NCI-H748 treated with DMSO at 0.1 percent for 48 hours (cell line): ENCODE measurements at regions not wholly inside any gene's neighbourhood (a gene's known extent, or its start where the extent isn't known, plus 50 kb on each side); places are given as distances from the start of the nearest gene placed in this dataset.
"Not testable (repeated sequence)": the region's sequence is repeated elsewhere in the genome, so short reads cannot be mapped to it uniquely, and the experiment has no call there.

Source experiments
- DNase-seq: peaks from one replicate; lab custom pipeline; 2025; lab: John Stamatoyannopoulos, UW

DNA sequence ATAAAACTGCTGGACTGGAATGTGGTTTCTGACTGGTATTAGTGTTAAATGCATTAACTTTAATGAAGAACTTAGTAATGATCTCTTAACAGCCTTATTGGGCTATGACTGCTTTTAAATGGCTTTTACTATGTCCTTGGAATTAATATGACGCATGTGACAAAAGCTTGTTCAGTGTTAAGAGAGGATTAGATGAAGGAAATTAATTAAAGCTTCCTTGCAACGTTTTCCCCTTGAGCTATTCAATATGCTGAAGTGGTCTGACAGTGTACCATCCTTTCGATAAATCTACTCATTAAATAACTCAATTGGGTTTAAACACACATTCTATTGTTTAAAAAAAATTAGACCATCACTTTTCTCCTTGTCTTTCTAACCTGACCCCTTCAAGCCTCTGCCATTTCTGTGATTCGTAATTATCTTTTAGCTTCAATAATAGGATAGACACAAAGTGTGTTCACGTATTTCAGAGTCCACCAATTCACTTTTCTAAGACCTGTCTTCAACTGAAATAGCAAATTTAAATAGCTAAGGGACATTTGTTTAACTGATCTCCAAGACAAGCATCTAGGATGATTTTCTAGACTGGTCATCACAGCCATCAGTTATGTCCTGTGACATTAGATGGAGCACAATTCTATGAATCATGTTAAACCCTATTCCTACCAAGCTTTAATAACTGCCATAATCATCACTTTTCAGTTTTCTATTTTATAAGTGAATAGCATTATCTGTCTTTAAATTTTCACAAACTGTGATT, 1258.0 kb upstream of the CDH9 start:
- no peak for DNase-seq

DNA sequence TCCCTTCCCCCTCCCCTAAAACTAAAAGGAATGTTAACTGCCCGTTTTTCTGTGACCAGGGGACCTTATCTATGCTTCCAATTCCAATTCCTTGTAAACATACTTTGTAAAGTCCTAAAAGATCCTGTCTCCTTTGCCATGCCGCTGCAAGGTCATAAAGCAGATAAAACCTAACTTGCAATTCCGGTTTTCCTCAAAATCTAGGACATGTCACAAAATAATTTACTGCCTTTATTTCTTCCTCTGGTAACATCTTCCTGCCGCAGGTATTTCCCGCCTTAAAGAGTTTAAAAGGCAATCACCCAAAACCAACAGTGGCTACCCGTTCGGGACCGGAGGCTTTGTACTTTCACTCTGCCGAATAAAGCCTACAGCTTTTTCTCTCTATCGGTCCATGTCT, 1248.6 kb upstream of the CDH9 start:
- DNase-seq: not testable (repeated sequence)

DNA sequence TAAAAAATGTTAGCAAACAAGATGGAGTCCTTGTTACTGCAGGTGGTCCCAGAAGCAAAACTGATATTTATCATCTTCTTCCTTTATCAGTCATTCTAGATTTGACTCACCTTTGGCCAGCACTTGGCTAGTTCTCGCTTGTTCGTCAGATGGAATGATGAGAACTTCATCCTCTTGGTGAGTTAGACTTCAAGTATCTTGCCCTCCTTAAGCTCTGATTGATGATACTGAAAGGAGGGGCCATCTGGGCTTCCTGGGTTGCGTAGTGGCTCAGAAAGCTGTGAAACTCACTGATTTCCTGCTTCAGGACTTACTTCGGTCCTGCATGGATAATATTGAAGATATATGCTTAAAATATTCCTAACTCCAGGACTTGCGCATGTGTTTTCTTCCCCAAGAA, 1248.2 kb upstream of the CDH9 start:
- no peak for DNase-seq

DNA sequence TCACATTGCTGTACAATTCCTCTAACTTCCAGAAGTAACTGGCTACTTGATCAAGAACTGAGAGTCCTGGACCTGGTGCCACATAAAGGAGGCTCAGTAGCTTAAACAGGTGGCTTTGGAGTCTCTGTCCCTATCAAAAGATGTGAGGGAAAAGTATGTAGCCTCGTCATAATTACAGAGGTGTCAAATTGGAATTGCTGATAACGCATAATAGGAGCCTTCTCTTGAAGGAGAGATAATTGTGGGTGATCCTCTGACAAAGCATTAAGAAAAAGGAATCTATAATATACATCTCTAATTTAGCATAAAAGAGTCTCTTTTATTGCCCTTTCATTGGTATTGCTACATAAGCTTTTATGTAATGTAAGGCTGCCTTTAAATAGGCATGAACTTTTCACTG, 1246.4 kb upstream of the CDH9 start:
- no peak for DNase-seq

DNA sequence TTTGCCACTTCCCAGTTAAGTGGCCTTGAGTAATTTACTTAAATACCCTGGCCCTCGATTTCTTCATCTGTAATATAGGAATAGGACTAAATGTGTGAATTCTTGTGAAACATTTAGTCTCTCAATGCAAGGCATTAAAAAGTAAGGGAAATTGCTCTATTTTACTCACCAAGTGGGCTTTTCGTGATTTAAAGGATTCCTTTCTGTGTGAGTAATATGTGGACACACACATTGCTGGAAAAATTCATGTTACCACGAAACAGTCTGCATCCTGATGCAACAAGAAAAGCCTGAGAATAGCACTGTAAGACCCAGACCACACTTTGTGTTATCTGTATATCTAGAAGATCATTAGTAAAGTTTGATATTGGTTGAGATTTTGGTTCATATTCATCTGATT, 1243.0 kb upstream of the CDH9 start:
- no peak for DNase-seq

DNA sequence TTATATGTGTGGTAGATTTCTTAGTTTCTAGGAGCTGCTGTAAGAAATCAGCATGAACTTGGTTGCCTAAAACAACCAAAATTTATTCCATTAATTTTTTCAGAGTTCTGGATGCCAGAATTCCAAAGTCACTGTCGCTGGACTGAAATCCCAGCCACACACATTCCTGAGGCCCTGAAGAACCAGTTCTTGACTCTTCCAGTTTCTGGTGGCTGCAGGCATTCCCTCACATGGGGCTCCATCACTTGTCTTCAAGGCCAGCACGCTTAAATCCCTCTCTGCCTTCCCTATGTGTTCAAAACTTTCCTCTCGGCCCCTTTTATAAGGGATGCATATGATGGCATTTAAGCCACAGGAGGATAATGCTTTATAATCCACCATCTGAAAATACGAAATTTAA, 1237.5 kb upstream of the CDH9 start:
- DNase-seq: no peak

DNA sequence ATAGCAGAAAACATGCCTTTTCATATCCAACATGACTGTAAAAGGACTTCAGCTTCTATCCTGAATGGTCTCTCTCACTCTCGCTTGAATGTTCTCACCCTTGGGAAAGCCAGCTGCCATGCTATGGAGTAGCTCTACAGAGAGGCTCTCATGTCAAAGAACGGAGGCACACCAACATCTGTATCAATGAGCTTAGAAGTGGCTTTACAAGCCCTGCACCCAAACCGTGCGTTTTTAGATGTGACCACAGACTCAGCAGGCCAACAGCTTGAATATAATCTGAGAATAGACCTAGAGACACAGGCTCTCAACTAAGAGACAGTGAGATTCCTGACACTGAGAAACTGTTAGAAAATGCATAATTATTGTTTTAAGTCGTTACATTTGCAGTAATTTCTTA, 1231.6 kb upstream of the CDH9 start:
- DNase-seq: no peak

DNA sequence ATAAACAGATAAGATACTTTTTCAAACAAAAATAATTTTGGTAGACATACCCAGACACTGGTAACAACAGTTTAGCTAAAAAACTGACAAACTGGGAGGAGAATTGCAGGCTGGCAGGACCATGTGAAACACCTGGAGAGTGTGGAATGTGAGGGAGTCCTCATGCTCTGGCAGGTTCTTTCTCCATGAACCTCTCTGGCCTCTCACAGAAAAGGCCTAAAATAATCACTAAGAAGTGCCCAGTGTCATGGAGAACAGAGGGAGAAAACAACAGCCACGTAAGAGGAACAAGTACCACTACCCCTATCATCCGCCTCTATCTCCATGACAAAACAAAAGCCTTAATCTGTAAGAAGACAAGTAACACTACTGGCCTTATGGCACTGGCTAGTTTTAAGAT, 1227.5 kb upstream of the CDH9 start:
- DNase-seq: no peak

DNA sequence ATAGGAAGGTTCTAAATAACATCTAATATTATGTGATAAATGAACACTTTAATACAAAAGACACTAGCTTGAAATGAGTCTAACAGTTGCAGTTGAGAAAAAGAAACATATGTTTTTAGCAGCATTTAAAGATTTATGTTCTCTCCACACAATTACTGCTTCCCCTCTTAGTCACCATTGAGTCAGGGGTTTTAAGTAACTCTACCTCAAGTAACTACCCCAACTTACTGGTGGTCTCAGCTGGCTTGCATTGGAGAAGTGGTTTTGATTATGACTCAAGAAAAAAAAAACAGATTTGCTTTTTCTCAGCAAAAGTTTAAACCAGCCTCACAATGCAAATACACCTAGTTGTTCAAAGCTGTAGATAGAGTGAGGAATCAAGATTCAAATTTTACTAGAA, 1216.5 kb upstream of the CDH9 start:
- no peak for DNase-seq

DNA sequence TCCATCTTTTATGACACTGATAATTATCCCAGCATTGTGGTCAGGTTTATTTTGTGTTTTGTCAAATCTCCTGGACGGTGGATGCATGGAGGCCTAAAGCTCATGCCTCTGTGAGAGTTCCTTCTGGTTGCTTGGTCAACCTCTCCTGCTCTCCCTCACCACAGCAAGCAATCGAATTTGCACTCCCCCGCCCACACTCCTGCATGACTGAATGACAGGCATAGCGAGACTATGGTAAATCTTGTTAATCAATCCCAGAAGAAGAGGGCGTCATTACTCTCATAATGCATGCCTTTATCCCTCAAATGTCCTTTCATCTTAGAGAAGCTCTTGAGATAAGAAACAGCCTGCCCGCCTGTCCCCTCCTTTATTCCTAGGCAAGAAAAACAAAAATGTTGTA, 1215.0 kb upstream of the CDH9 start:
- DNase-seq: no peak

DNA sequence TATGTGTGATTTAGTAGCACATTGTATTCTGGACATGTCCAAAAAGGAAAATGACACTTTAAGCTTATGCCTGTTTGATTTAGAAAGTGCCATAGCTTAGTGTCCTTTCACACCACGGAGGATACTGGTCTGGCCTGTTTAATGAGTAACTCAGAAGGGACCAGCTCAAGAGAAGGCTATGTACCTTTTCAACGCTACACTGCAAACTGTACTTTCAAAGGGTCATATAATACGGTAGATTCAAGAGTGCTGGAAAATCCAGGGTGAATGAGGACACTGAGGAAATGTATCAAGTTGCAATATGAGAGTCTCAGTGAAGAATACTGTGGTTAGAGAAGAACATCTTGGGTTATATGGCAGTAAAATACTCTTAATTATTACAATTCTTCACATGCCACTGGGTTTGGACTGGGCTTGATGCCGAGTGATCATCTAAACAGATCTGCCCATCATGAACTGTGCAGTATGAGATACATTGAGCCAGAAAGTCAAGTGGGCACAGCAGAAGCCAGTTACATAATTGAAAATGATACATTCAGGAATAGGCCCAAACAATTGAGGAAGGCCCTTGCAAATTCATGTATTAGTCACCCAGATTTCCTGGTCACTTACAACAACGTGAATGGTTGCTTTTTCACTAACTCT, 1211.5 kb upstream of the CDH9 start:
- no peak for DNase-seq

DNA sequence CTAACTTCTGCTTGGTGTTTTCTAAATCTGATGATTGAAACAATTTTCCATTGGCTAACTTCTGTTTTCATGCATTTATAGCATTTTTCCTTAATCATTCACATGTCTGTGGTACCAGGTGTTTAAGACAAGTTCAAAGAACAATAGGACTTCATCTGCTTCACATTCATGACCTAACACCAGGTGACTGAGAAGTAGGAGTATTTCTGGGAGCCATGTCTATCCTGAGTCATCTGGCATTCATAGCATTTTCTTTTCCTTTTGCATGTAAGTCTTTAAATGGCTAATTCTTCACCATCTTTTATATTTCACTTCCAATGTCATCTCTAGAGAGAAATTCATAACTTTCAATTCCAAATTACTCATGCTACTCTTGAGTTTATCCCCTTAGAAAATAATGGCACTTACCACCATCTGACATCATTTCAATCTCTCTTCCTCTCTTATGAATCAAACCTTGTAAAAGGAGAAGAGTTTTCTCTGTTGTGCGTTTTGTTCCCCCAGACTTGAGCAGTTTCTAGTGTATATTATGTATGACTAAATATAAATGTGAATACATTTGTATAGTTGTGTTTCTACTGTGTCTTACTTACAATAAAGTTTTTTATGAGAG, 1196.1 kb upstream of the CDH9 start:
- no peak for DNase-seq

DNA sequence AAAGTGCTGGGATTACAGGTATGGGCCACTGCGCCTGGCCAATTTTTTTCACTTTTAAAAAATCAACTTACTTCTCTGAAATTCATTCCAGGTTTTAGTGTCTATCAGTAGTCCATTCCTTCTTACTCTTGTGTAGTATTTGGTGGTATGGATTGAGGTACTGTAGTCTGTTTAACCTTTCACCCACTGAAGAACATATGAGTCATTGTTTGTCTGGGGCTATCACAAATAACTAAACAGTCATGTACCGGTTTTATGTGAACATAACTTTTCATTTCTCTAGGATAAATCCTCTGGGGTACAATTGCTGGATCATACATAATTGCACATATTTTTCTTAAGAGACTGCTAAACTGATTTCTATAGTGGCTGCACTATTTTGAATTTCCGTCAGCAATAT, 1188.0 kb upstream of the CDH9 start:
- no peak for DNase-seq

DNA sequence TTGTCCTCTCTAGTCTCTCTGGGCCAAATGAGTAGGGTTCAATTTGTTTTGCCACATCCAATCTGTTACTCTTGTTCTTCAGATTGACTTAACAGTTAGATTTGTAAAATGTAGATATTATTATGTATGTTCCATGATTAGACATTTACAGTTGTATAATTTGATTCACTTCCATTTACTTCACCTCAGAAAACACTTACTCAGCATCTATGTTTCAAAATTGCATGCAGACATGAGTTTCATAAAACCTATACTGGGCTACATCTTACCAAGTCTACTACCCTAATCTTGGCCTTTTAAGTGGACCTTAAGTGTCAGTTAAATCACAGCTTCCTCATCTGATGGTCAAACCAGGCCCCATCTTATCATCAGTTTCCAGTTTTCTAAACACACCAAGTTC, 1181.2 kb upstream of the CDH9 start:
- no peak for DNase-seq

DNA sequence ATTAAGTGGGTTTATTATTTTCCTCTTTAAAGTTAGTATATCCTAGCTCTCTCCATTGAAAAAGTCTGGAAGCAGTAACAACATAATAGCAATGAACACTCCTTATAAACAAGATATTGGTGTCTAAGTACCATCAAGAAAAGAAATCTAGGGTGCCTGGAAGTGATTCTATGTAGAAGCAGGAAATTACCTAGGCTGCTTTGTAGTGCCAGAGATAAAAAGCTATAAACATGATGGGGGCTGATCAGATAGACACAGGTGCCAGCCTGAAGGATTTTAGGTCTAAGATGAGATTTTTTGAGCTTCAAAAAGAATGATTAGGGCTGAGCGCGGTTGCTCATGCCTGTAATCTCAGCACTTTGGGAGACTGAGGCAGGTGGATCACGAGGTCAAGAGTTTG, 1179.3 kb upstream of the CDH9 start:
- DNase-seq: no peak

DNA sequence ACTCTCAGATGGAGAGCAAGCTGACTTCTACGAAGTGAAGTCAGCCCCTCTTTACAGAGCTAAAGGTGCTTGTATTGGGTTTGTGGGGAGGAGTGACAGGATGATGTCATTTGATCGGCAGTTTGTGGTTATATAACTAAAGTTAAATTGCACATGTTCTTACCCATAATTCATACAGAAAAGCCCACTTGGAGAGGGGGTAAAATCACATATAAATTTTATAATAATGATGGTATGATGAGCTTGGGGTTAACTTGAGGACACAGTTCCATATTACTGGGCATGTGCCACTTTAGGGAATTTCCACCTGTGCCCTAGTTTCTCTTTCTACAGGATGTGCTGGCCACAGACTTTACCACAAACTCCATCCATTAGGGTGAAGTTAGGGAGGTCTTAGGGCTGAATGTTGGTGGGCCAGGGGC, 1178.6 kb upstream of the CDH9 start:
- no peak for DNase-seq

DNA sequence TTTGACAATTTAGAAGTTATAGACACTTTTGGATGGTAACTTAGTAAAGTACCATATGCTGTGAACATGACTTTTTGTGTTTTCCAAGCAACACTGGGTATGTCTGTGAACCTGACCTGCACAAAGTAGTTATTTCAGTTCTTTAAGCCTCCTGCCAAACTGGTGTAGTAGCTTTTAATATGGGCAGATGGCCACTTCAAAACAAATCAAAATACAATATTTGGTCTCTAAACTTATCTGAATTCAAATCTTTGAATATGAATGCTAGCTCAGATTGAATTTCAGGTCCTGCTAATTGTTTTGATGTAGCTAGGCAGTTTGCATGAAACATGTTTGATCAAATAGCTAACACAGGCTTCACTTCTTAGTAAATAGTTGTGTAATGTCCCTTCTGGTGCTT, 1176.7 kb upstream of the CDH9 start:
- DNase-seq: no peak

DNA sequence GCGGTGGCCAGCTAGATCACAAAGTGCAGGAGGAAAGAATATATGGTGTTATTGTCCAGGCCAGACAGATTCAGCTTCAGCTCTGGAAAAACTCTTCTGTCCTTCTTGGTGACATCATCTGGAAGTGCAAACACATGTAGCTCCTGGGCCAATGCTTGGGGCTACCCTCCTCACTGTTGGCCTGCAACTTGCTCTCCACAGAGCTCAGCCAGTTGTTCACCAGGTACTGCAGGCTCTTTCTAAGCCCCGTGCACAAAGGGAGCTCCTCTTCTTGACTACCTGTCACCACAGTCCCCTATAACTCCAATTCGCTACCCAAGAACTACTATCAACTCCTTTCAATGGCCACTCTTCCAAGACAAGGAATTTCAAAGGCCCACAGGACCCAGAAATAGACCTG, 1175.9 kb upstream of the CDH9 start:
- DNase-seq: no peak

DNA sequence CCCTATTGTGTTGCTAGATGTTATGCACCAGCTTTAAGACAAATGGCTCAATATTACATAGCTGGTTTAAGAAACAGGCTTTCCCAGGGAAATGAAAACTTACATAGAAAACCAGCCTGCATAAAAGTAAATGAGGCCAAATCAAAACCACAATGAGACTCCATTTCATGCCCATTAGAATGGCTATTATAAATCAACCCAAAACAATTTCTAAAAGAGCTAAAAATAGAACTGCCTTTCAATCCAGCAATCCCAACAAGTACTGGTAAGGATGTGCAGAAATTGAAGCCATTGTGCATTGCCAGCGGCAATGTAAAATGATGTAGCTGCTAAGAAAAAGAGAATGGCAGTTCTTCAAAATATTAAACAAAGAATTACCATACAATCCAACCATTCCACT, 1170.0 kb upstream of the CDH9 start:
- DNase-seq: no peak

DNA sequence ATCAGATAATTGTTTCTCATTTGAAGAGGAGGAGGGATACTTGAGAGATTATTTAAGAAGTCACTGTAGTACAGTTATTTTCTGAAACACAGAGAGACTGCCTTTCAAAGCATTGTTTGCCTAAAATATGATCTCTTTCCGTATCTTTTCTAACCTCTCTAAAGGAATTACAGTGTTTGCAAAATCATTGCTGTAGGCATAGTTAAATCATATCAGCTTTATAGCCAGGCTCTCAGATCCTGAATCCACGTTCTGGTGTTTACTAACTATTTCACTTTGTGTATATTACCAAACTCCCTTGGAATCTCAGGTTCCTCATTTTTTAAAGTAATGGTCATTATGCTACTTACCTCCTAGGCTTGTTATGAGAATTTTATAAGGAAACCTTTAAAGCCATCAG, 1151.6 kb upstream of the CDH9 start:
- no peak for DNase-seq

DNA sequence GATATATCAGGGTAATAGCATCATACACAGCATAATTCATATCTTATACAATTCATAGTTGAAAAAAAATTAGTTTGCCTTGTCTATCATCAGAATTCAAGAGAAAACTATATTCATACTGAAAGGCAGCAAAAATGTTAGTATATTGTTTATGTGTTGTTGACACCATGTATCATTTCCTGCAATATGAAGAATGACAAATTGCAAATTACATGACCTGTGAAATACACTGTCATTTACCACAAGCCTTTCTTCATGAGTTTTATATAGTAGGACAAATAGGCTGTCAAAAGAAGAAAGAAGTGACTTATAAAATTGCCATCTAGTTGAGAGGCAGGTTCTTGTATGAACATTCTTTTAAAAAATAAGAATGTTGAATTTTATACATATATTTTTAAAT, 1136.3 kb upstream of the CDH9 start:
- no peak for DNase-seq

DNA sequence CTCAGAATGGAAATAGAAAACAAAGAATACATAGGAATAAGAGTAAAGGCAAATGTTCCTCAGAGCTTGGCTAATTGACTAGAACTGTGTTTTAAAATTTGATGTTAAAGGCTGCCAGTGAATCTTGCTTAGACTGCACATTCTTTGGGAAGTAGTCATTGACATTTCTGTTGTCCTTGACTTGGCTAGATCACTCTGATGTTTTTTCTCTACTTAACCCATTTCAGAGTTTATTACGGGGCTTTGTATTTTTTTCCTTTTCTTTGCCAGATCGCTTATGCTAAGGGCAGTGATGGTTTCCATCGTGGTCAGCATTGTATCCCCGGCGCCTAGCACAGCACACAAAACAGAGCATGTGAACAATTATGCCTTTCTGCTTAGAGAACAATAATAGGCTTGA, 1126.7 kb upstream of the CDH9 start:
- DNase-seq: no peak

DNA sequence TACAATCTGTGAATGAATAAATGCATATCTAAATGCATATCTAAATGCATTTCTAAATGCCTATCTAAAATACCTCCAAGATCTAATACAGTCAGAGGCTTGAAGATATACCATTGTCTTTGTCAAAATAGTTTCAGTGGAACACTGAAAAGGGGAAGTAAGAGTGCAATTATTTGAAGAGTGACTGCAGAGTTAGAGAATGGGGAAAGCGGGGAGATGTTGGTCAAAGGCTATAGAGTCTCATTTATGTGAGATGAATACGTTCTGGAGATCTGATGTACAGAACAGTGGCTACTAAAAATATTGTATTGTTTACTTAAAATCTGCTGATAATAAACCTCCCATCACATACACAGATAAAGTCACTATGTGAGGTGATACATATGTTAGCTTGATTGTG, 1126.2 kb upstream of the CDH9 start:
- no peak for DNase-seq

DNA sequence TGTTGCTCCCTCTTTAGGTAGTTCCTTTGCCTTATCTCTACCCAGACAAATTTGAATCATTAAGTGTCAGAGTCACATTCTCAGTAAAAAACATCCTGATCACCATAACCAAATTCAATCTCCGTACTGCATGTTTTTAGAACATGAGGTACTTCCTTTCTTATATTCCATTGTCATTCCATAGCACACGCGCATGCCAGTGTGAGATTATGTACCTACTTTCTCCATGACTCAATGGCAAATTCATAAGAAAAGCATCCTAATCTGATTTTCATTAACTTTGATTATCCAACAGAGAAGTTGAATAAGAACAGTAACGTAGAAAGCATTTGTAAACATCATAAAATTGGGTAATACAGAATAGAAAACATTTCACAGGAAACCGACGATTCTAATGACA, 1118.6 kb upstream of the CDH9 start:
- no peak for DNase-seq
